BJ (cell line): ENCODE measurements at regions not wholly inside any gene's neighbourhood (a gene's known extent, or its start where the extent isn't known, plus 50 kb on each side); places are given as distances from the start of the nearest gene placed in this dataset.

Source experiments
- CTCF ChIA-PET: fragments of 350-600 bp; formaldehyde crosslinking; extraction: SDS; loops from one replicate; lab custom pipeline; 2021; ENCODE audit warnings: antibody characterized with exemption, inconsistent platforms; lab: Yijun Ruan, JAX
- POLR2A ChIA-PET: fragments of 300-600 bp; sonication (Branson Sonifier 250); formaldehyde crosslinking; extraction: SDS; loops from one replicate; lab custom pipeline; 2021; ENCODE audit warnings: antibody characterized with exemption; lab: Charles Lee
- DNase-seq: peaks from one replicate; pipeline ENCODE4 v3.0.0-alpha.2; 2011; ENCODE audit warnings: low read depth
- H3K27me3 ChIP-seq: 2 replicates; pipeline ENCODE4 v1.6.0; 2011; ENCODE audit warnings: low read length; ENCODE audit not compliant: control insufficient read depth, insufficient read depth
- H3K36me3 ChIP-seq: 2 replicates; pipeline ENCODE4 v1.5.1; 2011; ENCODE audit warnings: low read length; ENCODE audit not compliant: control insufficient read depth, insufficient read depth
- H3K4me3 ChIP-seq: 2 replicates; pipeline ENCODE4 v1.5.1; 2011; ENCODE audit warnings: low read depth, mild to moderate bottlenecking, control low read depth, low read length
- TF ChIP-seq, protein P1 (sequence below): IDR thresholded peaks from 2 replicates; pipeline ENCODE4 v1.5.1; 2011; ENCODE audit warnings: low read depth, mild to moderate bottlenecking, control low read depth, inconsistent platforms, low read length, moderate library complexity; ENCODE audit not compliant: insufficient read depth

DNA sequence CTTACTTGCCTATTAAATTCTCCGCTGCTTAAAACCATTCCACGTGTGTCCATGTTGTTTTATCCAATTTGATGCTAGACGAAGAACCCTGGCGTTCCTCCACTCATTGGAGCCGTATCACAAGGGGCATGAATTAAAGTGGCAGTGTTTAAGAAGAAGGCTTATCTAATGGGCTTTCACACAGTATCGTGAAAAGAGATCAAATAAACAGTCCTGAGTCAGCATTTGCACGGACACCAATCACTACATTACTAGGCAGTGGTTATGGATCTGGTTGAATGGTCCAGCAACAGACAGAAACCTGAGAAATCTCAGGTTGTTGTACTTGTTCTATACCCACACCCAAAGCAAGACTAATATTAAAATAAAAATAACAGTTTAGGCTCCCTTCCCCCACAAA is 671.6 kb downstream of the FAT4 start:
- H3K27me3 ChIP-seq: no peaks in the 10 kb centered on the region
- POLR2A ChIA-PET: no interaction called here
- TF ChIP-seq, protein P1, sequence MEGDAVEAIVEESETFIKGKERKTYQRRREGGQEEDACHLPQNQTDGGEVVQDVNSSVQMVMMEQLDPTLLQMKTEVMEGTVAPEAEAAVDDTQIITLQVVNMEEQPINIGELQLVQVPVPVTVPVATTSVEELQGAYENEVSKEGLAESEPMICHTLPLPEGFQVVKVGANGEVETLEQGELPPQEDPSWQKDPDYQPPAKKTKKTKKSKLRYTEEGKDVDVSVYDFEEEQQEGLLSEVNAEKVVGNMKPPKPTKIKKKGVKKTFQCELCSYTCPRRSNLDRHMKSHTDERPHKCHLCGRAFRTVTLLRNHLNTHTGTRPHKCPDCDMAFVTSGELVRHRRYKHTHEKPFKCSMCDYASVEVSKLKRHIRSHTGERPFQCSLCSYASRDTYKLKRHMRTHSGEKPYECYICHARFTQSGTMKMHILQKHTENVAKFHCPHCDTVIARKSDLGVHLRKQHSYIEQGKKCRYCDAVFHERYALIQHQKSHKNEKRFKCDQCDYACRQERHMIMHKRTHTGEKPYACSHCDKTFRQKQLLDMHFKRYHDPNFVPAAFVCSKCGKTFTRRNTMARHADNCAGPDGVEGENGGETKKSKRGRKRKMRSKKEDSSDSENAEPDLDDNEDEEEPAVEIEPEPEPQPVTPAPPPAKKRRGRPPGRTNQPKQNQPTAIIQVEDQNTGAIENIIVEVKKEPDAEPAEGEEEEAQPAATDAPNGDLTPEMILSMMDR: no peak
- CTCF ChIA-PET: no interaction called here
- no peak overlapping the region for H3K4me3 ChIP-seq
- H3K36me3 ChIP-seq: no peaks in the 10 kb centered on the region
- DNase-seq: no peak

DNA sequence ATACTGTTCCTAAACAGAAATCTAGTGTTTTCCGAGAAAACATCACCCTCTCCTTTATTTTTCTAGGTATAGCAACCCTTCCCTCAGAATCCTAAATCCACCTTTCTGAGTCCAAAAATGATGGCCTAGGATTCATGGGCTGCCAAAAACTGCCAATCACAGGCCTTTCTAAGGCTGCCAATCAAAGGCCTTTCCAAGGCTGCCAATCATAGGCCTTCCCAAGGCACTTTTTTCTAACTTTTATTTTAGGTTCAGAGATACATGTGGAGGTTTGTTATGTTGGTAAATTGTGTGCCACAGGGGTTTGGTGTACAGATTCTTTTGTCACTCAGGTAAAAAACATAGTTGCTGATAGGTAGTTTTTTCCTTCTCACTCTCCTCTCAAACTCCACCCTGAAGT is 673.7 kb downstream of the FAT4 start:
- Histone ChIP-seq H3K36me3 (no peaks in the 10 kb centered on the region), H3K4me3 (no peak overlapping the region), H3K27me3 (no peaks in the 10 kb centered on the region)
- DNase-seq: no peak
- TF ChIP-seq, protein P1: no peak
- CTCF ChIA-PET: no interaction called here
- POLR2A ChIA-PET: no interaction called here

- H3K4me3 ChIP-seq: no peak overlapping the region
- H3K27me3 ChIP-seq: no peaks in the 10 kb centered on the region
- TF ChIP-seq, protein P1: no peak
- H3K36me3 ChIP-seq: no peaks in the 10 kb centered on the region
- ChIA-PET CTCF (interaction anchor here (1.0 kb wide), 1 partner anchor 13 kb away, joined by 5 read pairs; no protein-coding TSS in a partner anchor), POLR2A (no interaction called here)
- no peak for DNase-seq
Measured at GRCh38 chr4:125991398-125991797, 676.6 kb downstream of the FAT4 start.

DNA sequence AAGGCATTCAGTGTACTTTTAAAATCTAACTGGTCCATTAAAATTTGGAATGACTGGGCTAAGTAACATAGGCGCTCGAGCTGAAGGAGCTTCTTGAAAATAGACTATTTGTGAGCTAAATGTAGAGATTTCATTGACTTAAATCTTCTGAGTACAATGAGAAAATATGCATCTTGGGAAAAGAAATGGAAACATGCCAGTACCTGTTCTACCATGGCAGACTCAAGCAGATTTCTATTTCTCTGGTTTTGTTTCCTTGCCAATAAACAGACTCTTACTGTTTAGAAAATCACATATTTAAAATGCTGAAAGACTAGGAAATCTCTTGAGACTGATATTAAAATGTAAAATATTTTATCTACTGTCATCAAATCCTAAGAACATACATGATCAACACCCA is 678.1 kb downstream of the FAT4 start:
- CTCF ChIA-PET: no interaction called here
- DNase-seq: no peak

GRCh38 chr4:125994024-125994423 is 679.3 kb downstream of the FAT4 start:
- no peaks in the 10 kb centered on the region for H3K36me3 ChIP-seq
- ChIA-PET POLR2A (no interaction called here), CTCF (interaction anchor here (1.0 kb wide), 1 partner anchor 12 kb away, joined by 3 read pairs; no protein-coding TSS in a partner anchor)
- TF ChIP-seq, protein P1: no peak
- no peak overlapping the region for H3K4me3 ChIP-seq
- DNase-seq: no peak
- no peaks in the 10 kb centered on the region for H3K27me3 ChIP-seq

More for the DNA sequence above, 678.1 kb downstream of the FAT4 start:
- Histone ChIP-seq H3K36me3 (no peaks in the 10 kb centered on the region), H3K27me3 (no peaks in the 10 kb centered on the region), H3K4me3 (no peak overlapping the region)
- POLR2A ChIA-PET: no interaction called here
- TF ChIP-seq, protein P1: no peak
